Choroid plexus epithelial cell (primary cell): ENCODE measurements at regions not wholly inside any gene's neighbourhood (a gene's known extent, or its start where the extent isn't known, plus 50 kb on each side); places are given as distances from the start of the nearest gene placed in this dataset.

ENCODE experiments used
- DNase-seq: peaks from one replicate; pipeline ENCODE4 v3.0.0-alpha.2; 2010; ENCODE audit warnings: low read depth
- H3K4me3 ChIP-seq: 2 replicates; pipeline ENCODE4 v1.5.1; 2011; ENCODE audit warnings: low read depth, mild to moderate bottlenecking, control low read depth, low read length, moderate library complexity
- CTCF ChIP-seq: conservative IDR thresholded peaks from 2 replicates; pipeline ENCODE4 v1.5.1; 2011; ENCODE audit warnings: low read depth, mild to moderate bottlenecking, control low read depth, inconsistent platforms, low read length, moderate library complexity

GRCh38 chr2:62374301-62375112, 131.5 kb downstream of the TMEM17 start:
- no peak for TF ChIP-seq CTCF
- no peak overlapping the region for H3K4me3 ChIP-seq
- DNase-seq, result no peak

- no peak for TF ChIP-seq CTCF
- no peak for DNase-seq
- H3K4me3 ChIP-seq, result no peak overlapping the region
Observed at GRCh38 chr2:62372824-62373223, 133.2 kb downstream of the TMEM17 start.

DNA sequence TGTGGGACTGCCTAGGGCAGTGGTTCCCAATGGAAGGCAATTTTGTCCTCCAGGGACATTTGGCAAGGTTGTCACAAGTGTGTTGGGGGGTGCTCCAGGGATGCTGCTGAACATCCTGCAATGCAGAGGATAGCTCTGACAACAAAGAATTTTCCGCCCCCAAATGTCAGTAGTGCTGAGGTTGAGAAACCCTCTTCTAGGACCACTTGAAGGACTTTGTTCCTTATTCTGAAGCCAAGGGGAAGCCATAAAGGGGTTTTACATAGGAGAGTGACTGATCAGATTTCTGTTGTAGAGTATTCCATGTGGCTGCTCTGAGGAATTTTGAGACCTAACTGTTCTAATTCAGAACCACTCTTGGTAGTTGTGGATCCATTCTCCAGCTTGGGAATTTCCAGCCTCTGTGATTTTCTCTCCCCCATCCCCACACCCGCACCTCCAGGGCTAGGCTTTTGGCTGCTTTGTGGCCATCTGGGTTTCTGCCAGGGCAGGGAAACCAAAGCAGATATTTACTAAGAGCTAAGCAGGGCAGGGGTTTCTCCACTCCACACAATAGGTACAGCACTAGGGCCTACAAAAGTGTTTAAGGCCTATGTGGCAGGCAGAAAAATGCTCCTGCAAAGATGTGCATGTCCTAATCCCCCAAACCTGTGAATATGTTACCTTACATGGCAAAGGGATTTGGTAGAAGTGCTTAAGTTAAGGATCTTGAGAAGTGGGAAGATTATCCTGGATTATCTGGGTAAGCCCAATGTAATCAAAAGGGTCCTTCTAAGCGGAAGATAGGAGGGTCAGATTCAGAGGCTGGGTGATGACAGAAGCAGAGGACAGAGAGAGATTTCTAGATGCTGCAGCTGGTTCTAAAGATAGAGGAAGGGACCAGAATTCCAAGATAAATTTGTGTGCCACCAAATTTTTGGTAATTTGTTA, 135.4 kb downstream of the TMEM17 start:
- no peak overlapping the region for H3K4me3 ChIP-seq
- DNase-seq, result no peak
- no peak for TF ChIP-seq CTCF

DNA sequence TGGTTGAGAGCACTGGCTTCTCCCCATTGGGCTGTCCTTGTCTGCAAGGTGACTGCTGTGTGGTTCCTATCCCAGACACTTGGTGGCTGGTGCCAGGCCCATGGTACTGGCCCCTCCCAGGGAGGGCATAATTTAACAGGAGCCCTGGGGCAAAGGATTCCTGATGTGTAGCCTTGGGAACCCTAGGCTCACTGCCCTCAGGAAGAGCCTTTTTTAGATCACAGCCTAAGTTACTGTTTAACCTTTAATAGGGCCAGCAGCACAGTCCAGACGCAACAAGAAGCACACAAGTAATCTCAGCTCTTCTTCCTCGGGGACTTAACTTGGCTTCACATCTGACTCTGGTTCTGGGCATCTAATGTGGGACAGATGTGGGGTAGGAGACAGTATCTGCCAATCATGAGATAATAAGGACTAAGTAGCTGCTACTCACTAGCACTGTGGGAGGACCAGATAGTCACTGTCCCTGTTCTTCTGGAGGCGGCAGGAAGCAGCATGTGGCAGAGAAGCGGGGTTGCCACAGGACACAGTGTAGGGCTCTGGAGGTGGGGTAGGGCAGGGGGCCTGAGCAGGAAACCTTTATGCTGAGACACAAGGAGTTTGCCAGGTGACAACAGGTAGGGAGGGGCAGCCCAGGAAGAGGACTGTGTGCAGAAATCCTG, 136.3 kb downstream of the TMEM17 start:
- no peak for TF ChIP-seq CTCF
- no peak overlapping the region for H3K4me3 ChIP-seq
- no peak for DNase-seq

DNA sequence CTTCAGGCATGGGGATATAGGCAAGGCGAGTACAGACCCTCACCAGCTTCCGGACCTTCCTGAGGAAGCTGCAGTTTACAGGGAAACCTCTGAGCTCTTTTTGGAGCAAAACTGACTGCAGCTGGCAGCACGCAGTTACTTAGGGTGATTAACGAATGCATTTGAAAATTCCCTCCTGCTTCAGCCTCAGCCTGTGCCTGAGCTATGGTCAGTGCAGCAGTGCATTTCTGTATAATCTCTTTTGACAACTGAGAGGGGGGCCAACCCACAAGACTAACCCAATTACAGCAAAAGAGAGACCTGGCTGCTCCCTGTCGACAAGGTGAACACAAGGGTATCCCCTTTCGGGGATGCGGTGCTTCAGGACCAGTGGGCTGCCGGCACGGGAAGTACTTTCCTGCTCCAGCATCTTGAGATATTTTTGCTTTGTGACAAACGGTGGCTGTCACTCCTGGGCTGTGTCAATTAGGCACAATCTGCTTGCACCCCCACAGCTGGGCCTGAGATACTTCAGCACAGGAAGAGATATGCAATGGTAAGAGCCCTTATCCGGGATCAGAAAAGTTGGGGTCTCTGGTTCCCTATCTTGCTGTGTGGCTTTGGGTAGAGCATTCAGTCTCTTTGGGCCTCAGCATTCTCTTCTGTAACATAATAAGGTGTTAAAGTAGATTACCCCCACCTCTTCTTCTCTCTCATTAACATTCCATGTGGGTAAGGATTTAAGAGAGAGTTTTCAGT, 141.0 kb downstream of the TMEM17 start:
- TF ChIP-seq CTCF, result no peak
- no peak for DNase-seq

GRCh38 chr2:62363166-62363565, 142.8 kb downstream of the TMEM17 start:
- H3K4me3 ChIP-seq, result no peak overlapping the region
- TF ChIP-seq CTCF, result no peak
- DNase-seq, result no peak

More for the DNA sequence above, 141.0 kb downstream of the TMEM17 start:
- H3K4me3 ChIP-seq, result no peak overlapping the region
